ENCODE measurements at regions not wholly inside any gene's neighbourhood (a gene's known extent, or its start where the extent isn't known, plus 50 kb on each side); places are given as distances from the start of the nearest gene placed in this dataset.

- POLR2A ChIA-PET = no interaction called here
- Histone ChIP-seq H3K9me3 (no peaks in the 10 kb centered on the region), H3K27ac (ENCODE audit: low read depth in 2 of 2, low read length in 1 of 2) (no peak overlapping the region), H3K4me2 (no peak overlapping the region), H3K9me2 (no peaks in the 10 kb centered on the region), H3K9ac (no peak overlapping the region), H3K4me1 (ENCODE audit: control insufficient read depth in 1 of 2, insufficient read depth in 2 of 2, low read depth in 1 of 2, low read length in 1 of 2) (no peaks in the 10 kb centered on the region), H3K27me3 (ENCODE audit: insufficient read depth) (no peaks in the 10 kb centered on the region), H4K20me1 (ENCODE audit: insufficient read depth) (no peaks in the 10 kb centered on the region), H3K36me3 (replicated peaks in 1 of 2; ENCODE audit: control insufficient read depth in 1 of 2, insufficient read depth in 2 of 2, low read length in 1 of 2) (no peaks in the 10 kb centered on the region), H3K79me2 (ENCODE audit: insufficient read depth) (no peaks in the 10 kb centered on the region), H3F3A (replicated peaks; ENCODE audit: insufficient read depth) (no peaks in the 10 kb centered on the region), H3K4me3 (ENCODE audit: low read depth in 2 of 2, low read length in 1 of 2) (no peak overlapping the region), H2AFZ (ENCODE audit: low read depth) (no peak overlapping the region)
- DNase-seq = no peak
- CTCF ChIA-PET = no interaction called here
- TF ChIP-seq ELF1 (IDR thresholded peaks at IDR 0.05) = no peak
- no peak for TF ChIP-seq POLR2AphosphoS5 (IDR thresholded peaks at IDR 0.05; ENCODE audit: low read depth, low read length)
- TF ChIP-seq SMC3 (IDR thresholded peaks at IDR 0.05; ENCODE audit: low read depth, low read length) = no peak
- no peak for TF ChIP-seq NFIC (IDR thresholded peaks at IDR 0.05; ENCODE audit: borderline replicate concordance)
- TF ChIP-seq MXI1 (IDR thresholded peaks at IDR 0.05; ENCODE audit: low read depth, low read length) = no peak
- no peak for TF ChIP-seq RXRA (IDR thresholded peaks at IDR 0.05; ENCODE audit: borderline replicate concordance, low read depth)
- no peak for TF ChIP-seq CTCF (IDR thresholded peaks at IDR 0.05)
- TF ChIP-seq PBX3 (IDR thresholded peaks at IDR 0.05) = no peak
- TF ChIP-seq NRF1 (IDR thresholded peaks at IDR 0.05; ENCODE audit: low read depth, low read length) = no peak
- TF ChIP-seq USF1 (IDR thresholded peaks at IDR 0.05; ENCODE audit: borderline replicate concordance, low read depth) = no peak
- no peak for TF ChIP-seq IRF3 (IDR thresholded peaks at IDR 0.05; ENCODE audit: low read depth, low read length)
- no peak for TF ChIP-seq ZBTB33 (IDR thresholded peaks at IDR 0.05; ENCODE audit: borderline replicate concordance, low read depth)
- no peak for TF ChIP-seq EZH2phosphoT487 (IDR thresholded peaks at IDR 0.05; ENCODE audit: borderline replicate concordance, low read depth)
- WGBS (ENCODE audit: low lambda C conversion rate) = 27% methylated on average over 2 of the region's 2 CpGs
Measured at GRCh38 chr2:154961676-154962075, 263.2 kb downstream of the KCNJ3 start.
